GM23338 (cell line): ENCODE measurements at regions not wholly inside any gene's neighbourhood (a gene's known extent, or its start where the extent isn't known, plus 50 kb on each side); places are given as distances from the start of the nearest gene placed in this dataset.

Experiments used
- ATAC-seq: fragments of 200-7000 bp; cut with Tn5 transposase; 3 replicates; pipeline ENCODE4 v1.9.1; 2020
- DNase-seq: peaks from one replicate; pipeline ENCODE4 v3.0.0-alpha.2; 2015; ENCODE audit warnings: low spot score
- H2AFZ ChIP-seq: fragments of 200-600 bp; sonication (generic); 2 replicates; pipeline ENCODE4 v1.8.0; 2016; ENCODE audit warnings: antibody characterized with exemption, mild to moderate bottlenecking, moderate library complexity
- H3F3A ChIP-seq: fragments of 200-600 bp; sonication (generic); replicated peaks from 2 replicates; pipeline ENCODE4 v1.8.0; 2017; ENCODE audit warnings: antibody characterized with exemption, mixed run types, low read depth
- H3K27ac ChIP-seq: fragments of 200-600 bp; sonication (generic); 2 replicates; pipeline ENCODE4 v1.6.1; 2016; ENCODE audit warnings: low read depth
- H3K27me3 ChIP-seq: fragments of 200-600 bp; sonication (generic); 2 replicates; pipeline ENCODE4 v1.8.0; 2016; ENCODE audit warnings: mild to moderate bottlenecking, mixed run types, moderate library complexity; ENCODE audit not compliant: insufficient read depth
- H3K36me3 ChIP-seq: fragments of 200-600 bp; sonication (generic); 2 replicates; pipeline ENCODE4 v1.8.0; 2016; ENCODE audit warnings: mild to moderate bottlenecking; ENCODE audit not compliant: insufficient read depth
- H3K4me1 ChIP-seq: fragments of 200-600 bp; sonication (generic); 2 replicates; pipeline ENCODE4 v1.8.0; 2016; ENCODE audit warnings: mild to moderate bottlenecking, moderate library complexity; ENCODE audit not compliant: insufficient read depth
- H3K4me2 ChIP-seq: fragments of 200-600 bp; sonication (generic); 2 replicates; pipeline ENCODE4 v1.7.1; 2017; ENCODE audit warnings: mixed run types
- H3K4me3 ChIP-seq: fragments of 200-600 bp; sonication (generic); 2 replicates; pipeline ENCODE4 v1.6.1; 2016; ENCODE audit warnings: mixed run types
- H3K79me2 ChIP-seq: fragments of 200-600 bp; sonication (generic); replicated peaks from 2 replicates; pipeline ENCODE4 v1.8.0; 2017; ENCODE audit warnings: mild to moderate bottlenecking; ENCODE audit not compliant: insufficient read depth
- H3K9me2 ChIP-seq: fragments of 200-600 bp; sonication (generic); 2 replicates; pipeline ENCODE4 v1.8.0; 2017; ENCODE audit not compliant: insufficient read depth
- H4K20me1 ChIP-seq: fragments of 200-600 bp; sonication (generic); replicated peaks from 2 replicates; pipeline ENCODE4 v1.8.0; 2017; ENCODE audit warnings: mild to moderate bottlenecking; ENCODE audit not compliant: insufficient read depth
- H3K27ac Mint-ChIP-seq: 2 replicates; pipeline ENCODE4 v1.8.0; 2020; ENCODE audit warnings: inconsistent platforms, mild to moderate bottlenecking, moderate library complexity, mixed read lengths
- H3K27me3 Mint-ChIP-seq: 3 replicates; pipeline ENCODE4 v1.8.0; 2022; ENCODE audit warnings: low read depth, mild to moderate bottlenecking, moderate library complexity, mixed read lengths, inconsistent platforms; ENCODE audit not compliant: insufficient read depth, poor library complexity
- H3K36me3 Mint-ChIP-seq: 3 replicates; pipeline ENCODE4 v1.8.0; 2021; ENCODE audit warnings: low read depth, mild to moderate bottlenecking, inconsistent platforms, moderate library complexity, mixed read lengths
- H3K4me1 Mint-ChIP-seq: 3 replicates; pipeline ENCODE4 v1.8.0; 2020; ENCODE audit warnings: mild to moderate bottlenecking, inconsistent platforms, mixed read lengths
- H3K4me3 Mint-ChIP-seq: 3 replicates; pipeline ENCODE4 v1.8.0; 2021; ENCODE audit warnings: moderate library complexity, mild to moderate bottlenecking, inconsistent platforms, mixed read lengths
- H3K9me3 Mint-ChIP-seq: 3 replicates; pipeline ENCODE4 v1.8.0; 2020; ENCODE audit warnings: moderate library complexity, mild to moderate bottlenecking, inconsistent platforms, mixed read lengths
- CREB1 ChIP-seq: fragments of 250-450 bp; sonication (Bioruptor Pico); IDR thresholded peaks from 2 replicates; pipeline ENCODE4 v1.5.0; 2020; ENCODE audit warnings: low read depth, mild to moderate bottlenecking, moderate library complexity
- CTCF ChIP-seq, 2 experiments: fragments of 200-600 bp in 1 of 2; sonication (generic) in 1 of 2; conservative IDR thresholded peaks; 2 replicates each; pipeline versions ENCODE4 v1.5.1 to v1.6.1; 2016 to 2017; ENCODE audit warnings: antibody characterized with exemption in 2 of 2, low read depth in 2 of 2, mild to moderate bottlenecking in 2 of 2, moderate library complexity in 1 of 2
- ETS1 ChIP-seq: IDR thresholded peaks from 2 replicates; pipeline ENCODE4 v1.6.1; 2016; ENCODE audit warnings: antibody characterized with exemption
- EZH2 ChIP-seq: fragments of 200-600 bp; sonication (generic); IDR thresholded peaks from one replicate; pipeline ENCODE4 v1.8.0; 2017; ENCODE audit warnings: antibody characterized with exemption, mild to moderate bottlenecking, low read depth; ENCODE audit not compliant: unreplicated experiment
- EZH2phosphoT487 ChIP-seq: fragments of 200-600 bp; sonication (generic); IDR thresholded peaks from one replicate; pipeline ENCODE4 v1.8.1; 2018; ENCODE audit warnings: antibody characterized with exemption; ENCODE audit not compliant: unreplicated experiment
- JUNB ChIP-seq: IDR thresholded peaks from one replicate; pipeline ENCODE4 v1.6.1; 2016; ENCODE audit warnings: antibody characterized with exemption; ENCODE audit not compliant: unreplicated experiment
- NANOG ChIP-seq: IDR thresholded peaks from 2 replicates; pipeline ENCODE4 v1.6.1; 2016; ENCODE audit warnings: antibody characterized with exemption, borderline replicate concordance
- POLR2AphosphoS5 ChIP-seq: IDR thresholded peaks from 2 replicates; pipeline ENCODE4 v1.6.1; 2016; ENCODE audit warnings: antibody characterized with exemption, low read depth
- STAT1 ChIP-seq: IDR thresholded peaks from one replicate; pipeline ENCODE4 v1.6.1; 2016; ENCODE audit warnings: antibody characterized with exemption; ENCODE audit not compliant: unreplicated experiment
- ZNF114 ChIP-seq: fragments of 250-450 bp; sonication (Bioruptor Pico); IDR thresholded peaks from 2 replicates; pipeline ENCODE4 v1.5.0; 2020; ENCODE audit warnings: mild to moderate bottlenecking, moderate library complexity
- ZNF331 ChIP-seq: fragments of 250-450 bp; sonication (Bioruptor Pico); IDR thresholded peaks from 2 replicates; pipeline ENCODE4 v1.5.0; 2020; ENCODE audit warnings: low read depth, mild to moderate bottlenecking, moderate library complexity
- TF ChIP-seq, protein P1 (sequence below): IDR thresholded peaks from one replicate; pipeline ENCODE4 v1.6.1; 2018; ENCODE audit warnings: antibody characterized with exemption; ENCODE audit not compliant: unreplicated experiment
- TF ChIP-seq, protein P2 (sequence below): fragments of 250-450 bp; sonication (Bioruptor Pico); IDR thresholded peaks from 2 replicates; pipeline ENCODE4 v1.5.0; 2020; ENCODE audit warnings: mild to moderate bottlenecking, moderate library complexity

DNA sequence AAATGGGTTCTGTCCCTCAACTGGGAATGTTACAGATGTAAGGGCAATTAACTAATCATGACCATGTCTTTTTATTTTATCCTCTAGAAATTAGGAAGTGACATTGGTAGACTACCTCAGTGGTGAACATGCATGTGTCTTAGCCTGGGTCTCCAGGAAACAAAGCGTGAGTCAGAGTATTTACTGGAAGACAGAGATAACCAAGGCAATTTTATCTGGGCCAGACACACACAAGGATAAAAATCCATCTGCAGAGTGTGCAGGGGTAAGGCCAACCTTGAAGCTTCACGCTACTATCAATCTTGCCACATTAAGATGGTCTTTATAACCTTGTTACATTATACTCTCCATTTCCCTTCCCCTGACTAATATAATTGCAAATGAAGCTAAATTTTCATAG, 487.5 kb downstream of the SUCLG1 start (continued):
- no peak for TF ChIP-seq ETS1

- peaks cover 4% of the 10 kb centered on the region for H3K36me3 Mint-ChIP-seq
- no peaks in the 10 kb centered on the region for H3K79me2 ChIP-seq
- H3K9me2 ChIP-seq, result 0 out of 2 replicates have a peak, but pooled peaks cover 6% of the 10 kb centered on the region
- TF ChIP-seq EZH2, result no peak
- TF ChIP-seq, protein P1, sequence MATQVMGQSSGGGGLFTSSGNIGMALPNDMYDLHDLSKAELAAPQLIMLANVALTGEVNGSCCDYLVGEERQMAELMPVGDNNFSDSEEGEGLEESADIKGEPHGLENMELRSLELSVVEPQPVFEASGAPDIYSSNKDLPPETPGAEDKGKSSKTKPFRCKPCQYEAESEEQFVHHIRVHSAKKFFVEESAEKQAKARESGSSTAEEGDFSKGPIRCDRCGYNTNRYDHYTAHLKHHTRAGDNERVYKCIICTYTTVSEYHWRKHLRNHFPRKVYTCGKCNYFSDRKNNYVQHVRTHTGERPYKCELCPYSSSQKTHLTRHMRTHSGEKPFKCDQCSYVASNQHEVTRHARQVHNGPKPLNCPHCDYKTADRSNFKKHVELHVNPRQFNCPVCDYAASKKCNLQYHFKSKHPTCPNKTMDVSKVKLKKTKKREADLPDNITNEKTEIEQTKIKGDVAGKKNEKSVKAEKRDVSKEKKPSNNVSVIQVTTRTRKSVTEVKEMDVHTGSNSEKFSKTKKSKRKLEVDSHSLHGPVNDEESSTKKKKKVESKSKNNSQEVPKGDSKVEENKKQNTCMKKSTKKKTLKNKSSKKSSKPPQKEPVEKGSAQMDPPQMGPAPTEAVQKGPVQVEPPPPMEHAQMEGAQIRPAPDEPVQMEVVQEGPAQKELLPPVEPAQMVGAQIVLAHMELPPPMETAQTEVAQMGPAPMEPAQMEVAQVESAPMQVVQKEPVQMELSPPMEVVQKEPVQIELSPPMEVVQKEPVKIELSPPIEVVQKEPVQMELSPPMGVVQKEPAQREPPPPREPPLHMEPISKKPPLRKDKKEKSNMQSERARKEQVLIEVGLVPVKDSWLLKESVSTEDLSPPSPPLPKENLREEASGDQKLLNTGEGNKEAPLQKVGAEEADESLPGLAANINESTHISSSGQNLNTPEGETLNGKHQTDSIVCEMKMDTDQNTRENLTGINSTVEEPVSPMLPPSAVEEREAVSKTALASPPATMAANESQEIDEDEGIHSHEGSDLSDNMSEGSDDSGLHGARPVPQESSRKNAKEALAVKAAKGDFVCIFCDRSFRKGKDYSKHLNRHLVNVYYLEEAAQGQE, result no peak
- TF ChIP-seq CREB1, result no peak
- TF ChIP-seq JUNB, result no peak
- TF ChIP-seq NANOG, result no peak
- TF ChIP-seq STAT1, result no peak
- no peak for TF ChIP-seq ZNF114 (CRISPR knock-in tag)
- no peak for TF ChIP-seq CTCF (conservative IDR thresholded peaks at IDR 0.05; ENCODE audit: low read depth in 2 of 2)
- TF ChIP-seq, protein P2, sequence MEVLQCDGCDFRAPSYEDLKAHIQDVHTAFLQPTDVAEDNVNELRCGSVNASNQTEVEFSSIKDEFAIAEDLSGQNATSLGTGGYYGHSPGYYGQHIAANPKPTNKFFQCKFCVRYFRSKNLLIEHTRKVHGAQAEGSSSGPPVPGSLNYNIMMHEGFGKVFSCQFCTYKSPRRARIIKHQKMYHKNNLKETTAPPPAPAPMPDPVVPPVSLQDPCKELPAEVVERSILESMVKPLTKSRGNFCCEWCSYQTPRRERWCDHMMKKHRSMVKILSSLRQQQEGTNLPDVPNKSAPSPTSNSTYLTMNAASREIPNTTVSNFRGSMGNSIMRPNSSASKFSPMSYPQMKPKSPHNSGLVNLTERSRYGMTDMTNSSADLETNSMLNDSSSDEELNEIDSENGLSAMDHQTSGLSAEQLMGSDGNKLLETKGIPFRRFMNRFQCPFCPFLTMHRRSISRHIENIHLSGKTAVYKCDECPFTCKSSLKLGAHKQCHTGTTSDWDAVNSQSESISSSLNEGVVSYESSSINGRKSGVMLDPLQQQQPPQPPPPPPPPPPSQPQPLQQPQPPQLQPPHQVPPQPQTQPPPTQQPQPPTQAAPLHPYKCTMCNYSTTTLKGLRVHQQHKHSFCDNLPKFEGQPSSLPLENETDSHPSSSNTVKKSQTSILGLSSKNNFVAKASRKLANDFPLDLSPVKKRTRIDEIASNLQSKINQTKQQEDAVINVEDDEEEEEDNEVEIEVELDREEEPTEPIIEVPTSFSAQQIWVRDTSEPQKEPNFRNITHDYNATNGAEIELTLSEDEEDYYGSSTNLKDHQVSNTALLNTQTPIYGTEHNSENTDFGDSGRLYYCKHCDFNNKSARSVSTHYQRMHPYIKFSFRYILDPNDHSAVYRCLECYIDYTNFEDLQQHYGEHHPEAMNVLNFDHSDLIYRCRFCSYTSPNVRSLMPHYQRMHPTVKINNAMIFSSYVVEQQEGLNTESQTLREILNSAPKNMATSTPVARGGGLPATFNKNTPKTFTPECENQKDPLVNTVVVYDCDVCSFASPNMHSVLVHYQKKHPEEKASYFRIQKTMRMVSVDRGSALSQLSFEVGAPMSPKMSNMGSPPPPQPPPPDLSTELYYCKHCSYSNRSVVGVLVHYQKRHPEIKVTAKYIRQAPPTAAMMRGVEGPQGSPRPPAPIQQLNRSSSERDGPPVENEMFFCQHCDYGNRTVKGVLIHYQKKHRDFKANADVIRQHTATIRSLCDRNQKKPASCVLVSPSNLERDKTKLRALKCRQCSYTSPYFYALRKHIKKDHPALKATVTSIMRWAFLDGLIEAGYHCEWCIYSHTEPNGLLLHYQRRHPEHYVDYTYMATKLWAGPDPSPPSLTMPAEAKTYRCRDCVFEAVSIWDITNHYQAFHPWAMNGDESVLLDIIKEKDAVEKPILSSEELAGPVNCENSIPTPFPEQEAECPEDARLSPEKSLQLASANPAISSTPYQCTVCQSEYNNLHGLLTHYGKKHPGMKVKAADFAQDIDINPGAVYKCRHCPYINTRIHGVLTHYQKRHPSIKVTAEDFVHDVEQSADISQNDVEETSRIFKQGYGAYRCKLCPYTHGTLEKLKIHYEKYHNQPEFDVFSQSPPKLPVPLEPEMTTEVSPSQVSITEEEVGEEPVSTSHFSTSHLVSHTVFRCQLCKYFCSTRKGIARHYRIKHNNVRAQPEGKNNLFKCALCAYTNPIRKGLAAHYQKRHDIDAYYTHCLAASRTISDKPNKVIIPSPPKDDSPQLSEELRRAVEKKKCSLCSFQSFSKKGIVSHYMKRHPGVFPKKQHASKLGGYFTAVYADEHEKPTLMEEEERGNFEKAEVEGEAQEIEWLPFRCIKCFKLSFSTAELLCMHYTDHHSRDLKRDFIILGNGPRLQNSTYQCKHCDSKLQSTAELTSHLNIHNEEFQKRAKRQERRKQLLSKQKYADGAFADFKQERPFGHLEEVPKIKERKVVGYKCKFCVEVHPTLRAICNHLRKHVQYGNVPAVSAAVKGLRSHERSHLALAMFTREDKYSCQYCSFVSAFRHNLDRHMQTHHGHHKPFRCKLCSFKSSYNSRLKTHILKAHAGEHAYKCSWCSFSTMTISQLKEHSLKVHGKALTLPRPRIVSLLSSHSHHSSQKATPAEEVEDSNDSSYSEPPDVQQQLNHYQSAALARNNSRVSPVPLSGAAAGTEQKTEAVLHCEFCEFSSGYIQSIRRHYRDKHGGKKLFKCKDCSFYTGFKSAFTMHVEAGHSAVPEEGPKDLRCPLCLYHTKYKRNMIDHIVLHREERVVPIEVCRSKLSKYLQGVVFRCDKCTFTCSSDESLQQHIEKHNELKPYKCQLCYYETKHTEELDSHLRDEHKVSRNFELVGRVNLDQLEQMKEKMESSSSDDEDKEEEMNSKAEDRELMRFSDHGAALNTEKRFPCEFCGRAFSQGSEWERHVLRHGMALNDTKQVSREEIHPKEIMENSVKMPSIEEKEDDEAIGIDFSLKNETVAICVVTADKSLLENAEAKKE (CRISPR knock-in tag), result no peak
- no peak for TF ChIP-seq EZH2phosphoT487
- no peak for TF ChIP-seq POLR2AphosphoS5
- no peak for TF ChIP-seq ZNF331 (CRISPR knock-in tag)
- ATAC-seq (no peak), DNase-seq (no peak)
- no peaks in the 10 kb centered on the region for H3K27me3 ChIP-seq
- peaks cover 10% of the 10 kb centered on the region for H3K9me3 Mint-ChIP-seq
- no peak overlapping the region for H3K27ac ChIP-seq
- H3K4me2 ChIP-seq, result no peak overlapping the region
- no peaks in the 10 kb centered on the region for H4K20me1 ChIP-seq
- H3K4me1 Mint-ChIP-seq, result peaks cover 22% of the 10 kb centered on the region
- H3K27me3 Mint-ChIP-seq, result peaks cover 3% of the 10 kb centered on the region
- H3K4me1 ChIP-seq, result peaks cover 29% of the 10 kb centered on the region
- H3K36me3 ChIP-seq, result no peaks in the 10 kb centered on the region
- H3K27ac Mint-ChIP-seq, result peak overlapping the region; percentile 63; the same call in 1 of the 2 replicates
- H2AFZ ChIP-seq, result peak overlapping the region; percentile 74
- no peak overlapping the region for H3K4me3 ChIP-seq
- H3F3A ChIP-seq, result no peaks in the 10 kb centered on the region
- no peak overlapping the region for H3K4me3 Mint-ChIP-seq
These were observed 488.7 kb downstream of the SUCLG1 start for GRCh38 chr2:83970217-83970929.
